ENCODE measurements at regions not wholly inside any gene's neighbourhood (a gene's known extent, or its start where the extent isn't known, plus 50 kb on each side); places are given as distances from the start of the nearest gene placed in this dataset.

DNA sequence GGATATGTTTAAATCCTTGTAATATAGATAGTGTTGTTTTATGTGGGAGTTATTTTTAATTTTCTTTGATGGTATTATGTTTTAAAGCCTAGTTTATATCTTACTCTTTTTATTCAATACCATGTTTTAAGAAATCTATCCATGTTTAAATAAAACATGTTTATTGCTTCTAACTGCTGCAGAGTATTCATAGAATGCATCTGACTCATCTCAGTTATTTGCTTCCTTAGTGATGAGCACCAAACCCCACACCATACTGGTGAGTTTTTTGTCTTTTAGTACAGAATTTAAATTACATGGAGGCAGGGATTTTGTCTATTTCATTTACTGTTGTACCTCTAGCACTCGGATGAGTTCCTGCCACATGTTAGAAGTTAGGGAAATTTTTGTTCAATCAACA, 209.2 kb downstream of the NSUN3 start:
- Mint-ChIP-seq H3K27me3 (no peaks in the 10 kb centered on the region), H3K9me3 (ENCODE audit: low read depth) (no peaks in the 10 kb centered on the region), H3K4me3 (ENCODE audit: low read depth) (no peak overlapping the region), H3K27ac (no peak overlapping the region), H3K36me3 (ENCODE audit: insufficient read depth) (no peaks in the 10 kb centered on the region), H3K4me1 (ENCODE audit: low read depth) (peaks cover 5% of the 10 kb centered on the region)
- TF ChIP-seq, protein P1, sequence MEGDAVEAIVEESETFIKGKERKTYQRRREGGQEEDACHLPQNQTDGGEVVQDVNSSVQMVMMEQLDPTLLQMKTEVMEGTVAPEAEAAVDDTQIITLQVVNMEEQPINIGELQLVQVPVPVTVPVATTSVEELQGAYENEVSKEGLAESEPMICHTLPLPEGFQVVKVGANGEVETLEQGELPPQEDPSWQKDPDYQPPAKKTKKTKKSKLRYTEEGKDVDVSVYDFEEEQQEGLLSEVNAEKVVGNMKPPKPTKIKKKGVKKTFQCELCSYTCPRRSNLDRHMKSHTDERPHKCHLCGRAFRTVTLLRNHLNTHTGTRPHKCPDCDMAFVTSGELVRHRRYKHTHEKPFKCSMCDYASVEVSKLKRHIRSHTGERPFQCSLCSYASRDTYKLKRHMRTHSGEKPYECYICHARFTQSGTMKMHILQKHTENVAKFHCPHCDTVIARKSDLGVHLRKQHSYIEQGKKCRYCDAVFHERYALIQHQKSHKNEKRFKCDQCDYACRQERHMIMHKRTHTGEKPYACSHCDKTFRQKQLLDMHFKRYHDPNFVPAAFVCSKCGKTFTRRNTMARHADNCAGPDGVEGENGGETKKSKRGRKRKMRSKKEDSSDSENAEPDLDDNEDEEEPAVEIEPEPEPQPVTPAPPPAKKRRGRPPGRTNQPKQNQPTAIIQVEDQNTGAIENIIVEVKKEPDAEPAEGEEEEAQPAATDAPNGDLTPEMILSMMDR (IDR thresholded peaks at IDR 0.05; ENCODE audit: unreplicated experiment): no peak
- DNase-seq (ENCODE audit: low spot score, unreplicated experiment): no peak

DNA sequence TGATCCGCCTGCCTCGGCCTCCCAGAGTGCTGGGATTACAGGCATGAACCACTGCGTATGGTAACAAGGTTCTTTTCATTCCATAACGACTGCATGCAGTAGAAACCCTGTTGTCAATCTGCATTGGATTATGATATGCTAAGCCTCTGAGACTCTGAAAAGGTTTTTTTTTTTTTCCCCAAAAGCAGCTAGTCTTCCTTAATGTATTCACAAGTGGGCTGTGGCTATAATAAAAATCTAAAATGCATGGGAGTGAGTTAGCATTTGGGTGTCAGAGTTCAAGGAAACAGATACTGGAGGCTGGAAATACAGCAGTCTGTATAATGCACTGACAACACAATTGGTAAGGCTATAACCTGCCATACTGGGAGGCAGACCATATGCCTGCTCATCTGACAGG, 218.1 kb downstream of the NSUN3 start:
- no peak overlapping the region for H3K27ac Mint-ChIP-seq
- no peaks in the 10 kb centered on the region for H3K36me3 Mint-ChIP-seq (ENCODE audit: insufficient read depth)
- TF ChIP-seq, protein P1 (IDR thresholded peaks at IDR 0.05; ENCODE audit: unreplicated experiment): no peak
- H3K4me3 Mint-ChIP-seq (ENCODE audit: low read depth): no peak overlapping the region
- no peaks in the 10 kb centered on the region for H3K9me3 Mint-ChIP-seq (ENCODE audit: low read depth)
- H3K4me1 Mint-ChIP-seq (ENCODE audit: low read depth): no peaks in the 10 kb centered on the region
- no peaks in the 10 kb centered on the region for H3K27me3 Mint-ChIP-seq
- DNase-seq (ENCODE audit: low spot score, unreplicated experiment): no peak

DNA sequence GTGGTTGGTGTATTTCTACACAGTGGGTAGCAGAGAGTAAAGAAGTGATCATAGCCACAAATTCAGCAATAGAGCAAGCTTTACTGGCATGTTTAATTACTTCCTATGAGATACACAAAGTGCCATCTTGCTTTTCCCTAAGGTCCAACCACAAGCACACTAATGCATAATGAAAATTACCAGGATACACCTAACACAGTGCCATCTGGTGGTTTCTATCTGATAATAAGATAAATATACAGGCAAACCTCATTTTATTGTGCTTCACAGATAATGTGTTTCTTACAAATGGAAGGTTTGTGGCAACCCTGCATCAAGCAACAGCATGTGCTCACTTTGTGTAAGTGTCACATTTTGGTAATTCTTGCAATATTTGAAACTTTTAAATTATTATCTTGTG, 223.0 kb downstream of the NSUN3 start:
- Mint-ChIP-seq H3K4me1 (ENCODE audit: low read depth) (no peaks in the 10 kb centered on the region), H3K36me3 (ENCODE audit: insufficient read depth) (no peaks in the 10 kb centered on the region), H3K27me3 (no peaks in the 10 kb centered on the region), H3K9me3 (ENCODE audit: low read depth) (peaks cover 3% of the 10 kb centered on the region), H3K27ac (no peak overlapping the region), H3K4me3 (ENCODE audit: low read depth) (no peak overlapping the region)
- no peak for DNase-seq (ENCODE audit: low spot score, unreplicated experiment)
- TF ChIP-seq, protein P1 (IDR thresholded peaks at IDR 0.05; ENCODE audit: unreplicated experiment): peak; percentile 22

DNA sequence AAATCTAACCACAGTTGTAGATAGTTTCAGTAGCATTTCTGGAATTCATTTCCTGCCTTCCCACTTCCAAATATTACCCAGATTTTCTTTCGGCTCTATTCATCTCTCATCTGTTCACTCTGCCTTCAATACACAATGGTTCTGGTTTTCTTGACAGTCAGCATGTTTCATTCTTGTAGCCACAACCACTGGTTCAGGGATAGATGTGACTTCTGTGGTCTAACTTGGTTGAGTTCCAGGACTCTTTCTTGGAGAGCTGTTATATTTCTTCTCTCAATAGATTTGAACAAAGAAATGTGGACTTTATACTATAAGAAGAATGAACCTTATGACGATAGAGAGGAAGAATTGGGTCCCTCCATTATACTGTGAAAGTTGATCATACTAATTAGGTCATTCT, 228.8 kb downstream of the NSUN3 start:
- Mint-ChIP-seq H3K27me3 (no peaks in the 10 kb centered on the region), H3K27ac (no peak overlapping the region), H3K36me3 (ENCODE audit: insufficient read depth) (peaks cover 1% of the 10 kb centered on the region), H3K9me3 (ENCODE audit: low read depth) (peaks cover 7% of the 10 kb centered on the region), H3K4me1 (ENCODE audit: low read depth) (no peaks in the 10 kb centered on the region), H3K4me3 (ENCODE audit: low read depth) (no peak overlapping the region)
- TF ChIP-seq, protein P1 (IDR thresholded peaks at IDR 0.05; ENCODE audit: unreplicated experiment): no peak
- no peak for DNase-seq (ENCODE audit: low spot score, unreplicated experiment)

DNA sequence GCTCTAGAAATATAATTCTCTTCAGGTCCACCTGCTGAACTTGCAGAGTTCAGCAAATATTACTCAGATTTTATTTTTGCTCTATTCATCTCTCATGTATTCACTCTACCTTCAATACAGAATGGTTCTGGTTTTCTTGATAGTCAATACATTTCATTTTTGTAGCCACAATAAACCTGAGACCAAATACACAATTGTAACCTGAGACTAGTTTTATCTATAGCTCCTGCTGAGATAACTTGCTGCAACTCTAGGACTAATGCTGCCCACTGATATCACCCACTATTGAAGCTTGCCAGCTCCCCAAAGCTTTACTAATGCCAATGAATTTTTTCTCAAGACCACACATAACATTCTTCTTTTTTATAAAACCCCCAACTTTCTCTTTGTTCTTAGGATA, 229.3 kb downstream of the NSUN3 start:
- H3K9me3 Mint-ChIP-seq (ENCODE audit: low read depth): peaks cover 7% of the 10 kb centered on the region
- no peak overlapping the region for H3K27ac Mint-ChIP-seq
- no peak for DNase-seq (ENCODE audit: low spot score, unreplicated experiment)
- H3K27me3 Mint-ChIP-seq: no peaks in the 10 kb centered on the region
- H3K4me1 Mint-ChIP-seq (ENCODE audit: low read depth): no peaks in the 10 kb centered on the region
- TF ChIP-seq, protein P1 (IDR thresholded peaks at IDR 0.05; ENCODE audit: unreplicated experiment): no peak
- H3K4me3 Mint-ChIP-seq (ENCODE audit: low read depth): no peak overlapping the region
- peaks cover 1% of the 10 kb centered on the region for H3K36me3 Mint-ChIP-seq (ENCODE audit: insufficient read depth)

Measured in progenitor cell of endocrine pancreas (in vitro differentiated cells).